Stimulated activated CD4-positive, alpha-beta T cell treated with anti-CD3 and anti-CD28 coated beads, TNF-alpha, amount 100 ng/mL, for 4 hours (primary cell): ENCODE measurements at regions not wholly inside any gene's neighbourhood (a gene's known extent, or its start where the extent isn't known, plus 50 kb on each side); places are given as distances from the start of the nearest gene placed in this dataset.
"Not testable (repeated sequence)": the region's sequence is repeated elsewhere in the genome, so short reads cannot be mapped to it uniquely, and the experiment has no call there.

ENCODE experiments used
- DNase-seq, 3 experiments: peaks; one replicate each; pipeline ENCODE4 v3.0.0-alpha.2; 2020; ENCODE audit warnings: low read depth in 3 of 3

DNA sequence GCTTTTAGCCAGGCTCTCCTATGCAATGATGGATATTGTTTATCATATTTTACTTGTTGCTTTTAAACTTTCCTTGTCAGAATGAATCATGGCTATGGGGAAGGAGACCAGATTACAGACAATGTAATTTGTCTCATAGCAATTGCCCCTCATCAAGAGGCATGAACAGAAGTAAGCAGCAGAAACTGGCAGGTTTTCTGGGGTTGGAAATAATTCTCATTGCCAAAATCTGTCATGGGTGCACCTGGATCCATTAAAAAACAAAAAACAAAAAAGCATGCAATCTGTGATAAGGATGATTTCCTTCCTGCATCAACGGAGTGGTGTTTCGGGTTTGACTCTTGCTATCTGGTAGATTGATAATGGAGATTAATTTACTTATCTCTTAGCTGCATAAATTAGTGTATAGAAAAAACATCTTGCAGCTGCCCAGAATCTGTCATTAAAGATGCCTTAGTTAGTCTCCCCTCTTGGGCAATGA is 419.6 kb downstream of the SOX11 start:
- no peak for DNase-seq

DNA sequence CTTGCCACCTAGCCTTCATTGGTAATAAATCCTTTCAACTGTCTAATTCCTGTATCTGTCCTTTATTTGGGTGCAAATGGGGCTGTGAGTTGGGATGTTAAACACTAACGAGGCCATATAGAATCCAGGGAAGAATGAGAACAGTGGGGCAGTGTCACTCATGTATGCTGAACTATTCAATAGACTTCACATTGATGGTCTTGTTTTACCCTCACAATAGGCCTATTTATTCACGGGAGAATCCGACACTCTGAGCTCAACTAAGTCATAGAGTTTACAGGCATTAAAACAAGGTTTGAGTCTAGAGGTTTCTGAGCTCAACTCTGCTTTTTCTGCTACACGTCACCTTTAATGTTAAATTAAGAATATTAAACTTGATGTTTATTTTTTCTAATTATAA is 421.6 kb downstream of the SOX11 start:
- DNase-seq, result no peak

GRCh38 chr2:6127718-6128117 is 435.5 kb downstream of the SOX11 start:
- no peak for DNase-seq

GRCh38 chr2:6139142-6139541 is 447.0 kb downstream of the SOX11 start:
- DNase-seq, result no peak

DNA sequence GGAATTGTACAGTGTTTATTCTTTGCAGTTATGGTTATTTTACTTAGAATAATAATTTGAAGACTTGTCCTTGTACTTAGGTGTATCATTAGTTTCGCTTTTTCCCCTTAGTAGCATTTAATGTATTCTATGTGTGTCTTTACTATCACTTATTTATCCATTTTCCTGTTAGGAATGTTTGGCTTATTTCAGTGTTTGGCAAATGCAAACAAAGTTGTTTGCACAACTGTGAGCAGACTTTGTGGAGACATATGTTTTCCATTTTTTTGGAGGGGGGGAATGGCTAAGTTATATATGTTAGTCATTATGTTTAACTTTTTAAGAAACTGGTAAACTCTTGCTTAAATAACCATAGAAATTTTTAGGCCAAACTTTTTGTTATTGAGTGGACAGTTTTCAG is 447.7 kb downstream of the SOX11 start:
- no peak for DNase-seq

DNA sequence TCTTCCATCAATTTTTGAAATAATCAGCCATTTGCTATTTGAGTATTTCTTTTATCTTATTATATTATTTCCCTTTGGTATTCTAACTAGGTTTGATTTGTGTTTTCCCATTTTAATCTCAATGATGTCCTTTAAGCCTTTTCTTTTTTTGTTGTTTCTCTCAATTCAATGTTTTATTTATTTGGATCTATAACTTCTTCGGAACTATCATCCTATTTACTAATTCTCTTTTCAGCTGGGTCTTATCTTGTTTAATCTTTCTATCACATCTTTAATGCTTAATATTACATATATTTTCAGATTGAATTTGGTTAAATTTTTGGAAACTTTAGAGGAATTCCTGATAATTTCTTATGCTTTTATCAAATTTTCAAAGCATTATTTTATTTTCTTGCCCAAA is 448.3 kb downstream of the SOX11 start:
- no peak for DNase-seq

GRCh38 chr2:6143812-6144211 is 451.6 kb downstream of the SOX11 start:
- DNase-seq, result no peak

- not testable (repeated sequence) for DNase-seq
These were observed 455.0 kb downstream of the SOX11 start for GRCh38 chr2:6147215-6147614.

GRCh38 chr2:6148882-6149281 is 456.7 kb downstream of the SOX11 start:
- no peak for DNase-seq

DNA sequence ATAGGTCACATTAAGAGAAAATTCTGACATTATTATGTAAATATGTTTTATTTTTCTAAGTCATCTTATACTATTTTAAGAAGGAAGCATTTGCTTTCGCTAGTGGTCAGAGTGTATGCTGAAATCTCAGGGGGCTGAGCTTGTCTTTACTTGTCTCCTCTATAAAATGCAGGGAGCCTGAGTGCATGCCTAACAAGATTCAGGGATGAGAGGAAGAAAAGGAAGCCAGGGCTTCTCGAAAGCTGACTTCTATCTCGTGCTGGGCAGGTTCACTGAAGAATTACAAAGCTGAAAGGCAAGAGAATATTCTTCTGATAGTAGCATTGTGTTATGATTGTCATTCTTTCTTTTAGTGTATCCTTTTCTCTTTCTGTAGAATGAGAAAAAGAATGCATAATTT is 467.4 kb downstream of the SOX11 start:
- no peak for DNase-seq

GRCh38 chr2:6163932-6164331 is 471.7 kb downstream of the SOX11 start:
- no peak for DNase-seq

DNA sequence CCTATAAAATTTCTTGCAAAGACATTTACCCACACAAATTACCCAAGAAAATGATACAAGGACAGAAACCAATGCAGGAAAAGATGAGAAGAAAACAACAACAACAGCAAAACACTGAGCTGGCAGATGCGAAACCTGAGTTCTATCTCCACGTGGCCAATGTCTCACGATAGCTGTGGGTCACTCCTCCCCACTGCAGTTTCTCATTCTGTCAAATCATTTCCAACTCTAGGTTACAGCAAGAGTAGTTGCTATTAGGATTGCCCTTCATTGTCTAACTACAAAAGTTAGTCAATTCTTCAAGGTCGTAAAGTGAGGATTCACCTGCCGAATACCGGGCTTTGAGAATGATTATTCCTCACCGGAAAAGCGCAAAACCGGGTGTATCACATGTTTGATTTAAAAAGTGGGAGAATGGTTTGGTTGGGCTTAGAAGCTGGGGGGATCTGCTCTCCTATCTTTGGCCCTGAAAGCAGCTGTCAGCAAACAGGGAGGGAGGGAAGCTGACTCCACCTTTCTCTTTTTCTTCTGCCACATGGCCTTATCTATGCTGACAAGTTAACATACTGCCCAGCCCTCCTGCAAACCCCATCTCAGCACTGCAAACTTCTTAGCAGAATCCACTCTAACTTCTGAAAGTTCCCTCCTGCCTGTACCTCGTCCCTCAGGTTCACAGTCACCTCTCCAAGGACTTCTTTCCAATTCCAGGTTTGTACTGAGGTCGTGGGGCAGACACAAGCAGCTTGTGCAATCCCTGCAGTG is 473.0 kb downstream of the SOX11 start:
- no peak for DNase-seq

DNA sequence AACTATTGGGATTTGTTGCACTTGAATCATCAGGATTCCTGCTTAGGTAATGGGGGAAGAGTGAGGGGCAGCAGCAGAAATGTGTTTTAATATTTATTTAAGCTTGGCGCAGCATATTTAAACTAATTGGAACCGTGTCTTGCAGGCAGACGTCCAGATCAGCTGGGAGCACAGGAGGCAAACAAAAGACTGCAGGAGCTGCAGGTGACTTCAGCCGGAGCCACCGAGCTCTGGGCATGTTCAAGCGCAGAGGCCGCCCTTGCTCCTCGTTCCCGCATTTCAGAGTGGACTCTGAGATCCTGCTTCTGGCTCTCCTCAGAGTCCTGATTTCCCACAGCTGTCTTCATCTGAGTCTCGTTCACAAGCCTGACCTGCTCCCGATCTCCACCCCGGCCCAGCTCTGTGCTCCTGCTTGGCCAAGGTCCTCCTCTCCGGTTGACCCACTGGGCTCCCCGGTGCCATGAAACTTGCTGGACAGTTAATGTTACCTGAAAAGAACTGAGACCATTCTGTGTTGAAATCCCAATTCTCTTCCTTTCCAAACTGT is 475.5 kb downstream of the SOX11 start:
- DNase-seq, result no peak

- no peak for DNase-seq
These were observed 476.3 kb downstream of the SOX11 start for GRCh38 chr2:6168485-6168884.

GRCh38 chr2:6171294-6171693 is 479.1 kb downstream of the SOX11 start:
- no peak for DNase-seq

GRCh38 chr2:6177811-6178210 is 485.6 kb downstream of the SOX11 start:
- DNase-seq, result no peak

DNA sequence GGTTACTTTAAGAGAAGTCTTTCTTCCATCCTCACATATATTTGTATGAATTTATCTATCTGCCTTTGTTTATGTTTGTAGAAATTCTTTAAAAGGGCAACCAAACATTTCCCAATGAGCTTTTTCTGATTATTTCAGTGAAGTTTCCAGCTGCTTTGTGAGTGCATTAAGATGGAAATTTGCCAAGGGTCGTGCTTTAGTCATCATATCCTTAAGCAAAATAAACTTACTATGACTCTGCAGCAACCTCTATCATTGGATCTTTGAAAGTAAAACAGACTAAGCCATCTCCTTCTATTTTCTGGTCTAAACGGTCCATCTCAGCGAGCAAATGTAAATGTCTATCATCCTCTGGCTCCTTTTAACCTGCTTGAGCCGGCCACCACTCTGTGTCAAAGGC is 489.3 kb downstream of the SOX11 start:
- no peak for DNase-seq

- DNase-seq, result no peak
These were observed 489.7 kb downstream of the SOX11 start for GRCh38 chr2:6181926-6182325.

DNA sequence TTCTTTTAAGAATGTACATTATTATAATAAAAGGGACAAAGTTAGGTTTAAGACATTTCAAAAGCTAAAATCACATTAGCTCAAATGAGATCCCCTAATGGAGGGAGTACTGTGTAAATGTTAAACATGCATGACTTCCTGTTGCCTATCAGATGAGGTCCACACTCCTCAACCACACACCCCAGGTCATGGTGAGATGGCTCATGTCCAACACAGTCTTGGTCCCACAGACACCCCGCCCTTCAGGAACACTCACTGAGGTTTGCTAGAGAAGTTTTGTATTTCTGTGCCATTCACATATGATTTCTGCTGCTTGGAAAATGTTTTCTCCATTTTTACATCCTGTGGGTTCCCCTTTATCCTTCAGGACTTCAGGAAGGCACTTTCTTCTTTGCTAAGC is 491.0 kb downstream of the SOX11 start:
- no peak for DNase-seq

DNA sequence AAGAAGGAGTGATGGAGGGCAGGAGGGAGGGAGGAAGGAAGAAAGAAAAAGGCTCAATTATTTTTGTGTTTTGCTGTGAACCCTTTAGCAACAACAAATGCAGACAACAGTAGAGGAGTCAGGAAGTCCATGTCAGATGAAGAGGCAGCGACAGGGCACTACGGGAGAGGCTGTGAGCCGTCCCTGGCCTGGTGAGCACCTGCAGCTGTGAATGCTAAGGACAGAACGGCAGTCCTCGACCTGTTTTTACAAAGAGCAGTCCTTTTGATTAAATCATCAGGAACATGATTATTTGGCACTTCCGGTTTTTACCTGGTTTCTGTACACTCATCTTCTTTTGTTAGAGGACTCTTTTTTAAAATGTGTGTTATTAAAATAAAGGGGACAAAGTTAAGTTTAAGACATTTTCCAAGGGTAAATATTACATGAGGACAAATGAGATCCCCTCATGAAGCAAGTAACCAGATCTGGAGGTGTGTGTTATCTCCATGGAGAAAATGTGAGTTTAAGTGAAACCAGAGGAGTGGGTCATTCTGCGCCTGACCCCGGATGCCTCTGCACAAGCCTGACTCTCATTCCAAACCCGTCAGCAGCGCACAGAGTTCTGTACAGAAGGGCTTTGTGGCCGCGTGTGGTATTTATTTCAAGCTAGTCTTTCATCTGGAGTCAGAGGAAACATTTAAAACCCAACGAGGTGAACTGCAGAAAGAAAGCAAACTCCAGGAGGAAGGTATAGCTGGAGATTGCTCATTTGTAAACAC is 492.5 kb downstream of the SOX11 start:
- no peak for DNase-seq

DNA sequence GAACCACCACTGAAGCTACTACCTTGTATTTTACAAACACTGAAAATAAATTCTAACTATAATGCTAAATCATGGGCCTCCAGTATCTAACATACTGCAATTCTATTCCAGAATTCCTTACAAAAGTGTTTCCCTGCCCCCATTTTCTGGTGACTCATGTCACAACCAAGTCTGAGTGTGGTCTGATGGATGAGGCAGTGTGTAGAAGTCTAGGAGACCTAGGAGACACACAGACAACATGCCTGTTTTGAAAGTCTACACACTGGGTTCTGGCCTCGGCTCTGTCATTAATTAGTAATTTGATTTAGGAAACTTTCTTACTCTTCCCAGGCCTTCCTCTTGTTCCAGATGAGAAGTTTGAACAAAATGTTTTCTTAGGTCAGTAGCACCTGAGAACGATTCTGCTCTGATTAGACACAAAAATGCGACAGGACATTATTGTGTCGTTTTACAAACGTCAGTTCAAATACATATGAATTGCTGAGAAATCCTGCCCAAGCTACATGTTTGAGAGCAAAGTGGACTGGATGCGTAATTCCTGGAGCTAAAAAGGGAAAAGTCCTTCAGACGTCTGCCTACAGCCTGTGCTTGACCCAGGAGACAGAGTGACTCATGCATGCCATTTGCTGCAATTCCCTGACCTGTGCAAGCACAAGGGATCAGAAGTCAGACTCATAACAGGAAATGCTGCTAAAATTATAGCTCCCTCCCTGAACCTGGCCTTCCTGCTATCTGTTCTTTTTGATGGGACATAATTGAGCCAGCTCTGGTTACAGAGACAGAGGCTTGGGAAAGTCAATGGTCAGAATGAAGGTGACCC is 494.4 kb downstream of the SOX11 start:
- DNase-seq, result no peak

DNA sequence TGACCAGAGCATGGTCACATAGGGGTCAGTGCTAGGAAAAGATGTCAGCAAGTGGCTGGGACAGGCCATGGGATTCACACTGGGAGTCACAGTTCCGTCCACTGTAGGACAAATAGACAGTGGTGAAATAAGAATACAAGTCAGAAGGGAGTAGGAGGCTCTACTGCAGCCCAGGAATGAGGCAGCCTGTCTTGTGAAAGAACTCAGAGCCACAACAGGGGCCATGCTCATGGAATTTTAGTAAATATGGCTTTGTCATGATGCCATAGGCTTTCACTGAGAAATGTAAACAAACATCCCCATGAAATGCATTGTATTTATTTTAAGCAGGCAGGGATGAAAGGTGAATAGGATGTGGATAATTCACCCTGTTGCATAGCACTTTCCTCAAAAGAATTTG is 504.3 kb downstream of the SOX11 start:
- DNase-seq, result no peak
